ENCODE measurements at regions not wholly inside any gene's neighbourhood (a gene's known extent, or its start where the extent isn't known, plus 50 kb on each side); places are given as distances from the start of the nearest gene placed in this dataset.

DNA sequence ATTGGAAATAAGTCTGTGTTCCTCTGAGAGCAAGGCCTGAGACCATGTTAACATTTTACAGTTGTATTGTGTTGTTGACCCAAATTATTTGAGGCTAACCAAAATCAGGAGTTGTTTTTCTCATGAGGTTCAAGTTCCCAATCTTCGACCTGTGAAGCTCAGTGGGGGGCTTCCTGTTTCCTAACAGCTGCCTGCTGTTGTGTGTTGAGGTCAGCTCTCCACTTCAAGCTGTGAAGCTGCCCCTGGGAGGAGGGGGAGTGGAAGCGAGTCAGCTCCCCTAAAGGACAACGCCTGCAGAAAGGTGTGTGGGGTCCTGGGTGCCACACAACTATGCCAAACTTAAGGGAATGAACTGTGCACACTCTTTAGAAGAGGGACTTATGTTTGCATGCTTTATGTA is 295.5 kb downstream of the IRX1 start:
- DNase-seq: no peak

DNA sequence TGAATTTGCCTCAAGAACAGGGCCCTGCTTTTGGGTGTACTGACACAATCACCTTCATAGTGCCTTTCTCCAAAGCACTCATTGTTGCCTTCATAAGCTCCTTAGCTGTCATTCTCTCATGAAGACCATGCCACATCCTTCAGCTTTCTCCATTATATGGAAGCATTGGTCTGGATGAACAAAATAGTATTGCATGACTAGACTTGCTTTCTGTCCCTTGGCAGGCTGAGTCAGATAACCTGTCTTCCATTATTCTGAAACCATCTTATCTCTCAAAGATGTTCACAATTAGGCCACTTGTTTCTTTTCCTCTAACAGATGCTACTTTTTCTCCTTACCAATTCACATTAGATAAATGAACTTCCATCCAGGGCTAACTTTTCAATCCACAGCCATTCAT is 297.9 kb downstream of the IRX1 start:
- no peak for DNase-seq

DNA sequence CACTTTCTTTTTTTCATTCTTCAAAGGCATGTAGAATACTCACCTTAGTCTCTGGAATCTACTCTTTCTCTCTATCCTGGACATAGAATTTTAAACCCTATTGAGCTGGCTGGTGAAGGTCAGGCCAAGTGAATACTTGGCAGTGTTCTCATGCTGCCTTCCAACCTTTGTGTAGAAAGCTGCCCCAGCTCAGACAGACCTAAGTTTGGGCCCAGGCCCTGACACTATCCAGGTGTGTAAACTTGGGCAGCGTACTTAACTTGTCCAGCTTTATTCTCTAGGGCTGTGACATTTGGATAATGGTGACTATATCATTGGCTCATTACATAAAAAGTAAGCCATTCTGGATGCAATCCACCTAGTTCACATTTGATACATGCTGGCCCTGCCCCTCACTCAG is 298.3 kb downstream of the IRX1 start:
- DNase-seq: no peak

DNA sequence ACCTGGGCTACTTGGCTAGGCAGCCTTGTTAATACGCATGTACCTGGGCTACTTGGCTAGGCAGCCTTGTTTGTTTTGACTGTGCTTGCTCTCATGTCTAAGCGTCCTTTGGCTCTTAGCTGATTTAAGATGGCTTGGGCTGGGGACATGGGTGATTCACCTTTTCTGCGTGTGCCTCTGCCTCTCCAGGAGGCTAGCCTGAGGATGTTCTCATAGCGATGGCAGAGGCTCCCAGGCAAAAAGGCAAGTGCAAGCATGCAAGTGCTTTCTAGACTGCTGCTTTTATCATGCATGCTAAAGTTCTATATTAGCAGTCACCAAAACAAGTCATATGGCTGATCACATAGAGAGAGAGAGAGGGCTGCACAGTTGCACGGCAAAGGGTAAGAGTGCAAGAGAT is 300.5 kb downstream of the IRX1 start:
- no peak for DNase-seq

DNA sequence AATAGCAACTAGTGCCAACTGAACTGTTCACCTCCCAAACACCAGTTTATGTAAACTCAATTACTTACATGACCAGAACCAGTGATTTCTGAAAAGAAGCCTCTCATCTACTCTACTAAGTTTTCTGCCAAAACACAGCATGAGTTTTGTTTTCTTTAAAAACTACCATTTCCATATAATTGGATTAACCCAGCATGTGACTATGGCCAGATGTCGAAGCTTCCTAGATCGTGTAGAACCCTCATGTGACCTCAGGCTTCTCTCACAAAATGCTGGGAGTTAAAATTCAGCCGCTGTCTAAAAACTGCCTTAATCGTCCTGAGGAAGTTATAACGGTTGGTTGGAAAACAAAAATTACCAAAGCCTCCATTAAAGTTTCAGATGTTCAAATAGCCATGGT is 303.5 kb downstream of the IRX1 start:
- DNase-seq: no peak

DNA sequence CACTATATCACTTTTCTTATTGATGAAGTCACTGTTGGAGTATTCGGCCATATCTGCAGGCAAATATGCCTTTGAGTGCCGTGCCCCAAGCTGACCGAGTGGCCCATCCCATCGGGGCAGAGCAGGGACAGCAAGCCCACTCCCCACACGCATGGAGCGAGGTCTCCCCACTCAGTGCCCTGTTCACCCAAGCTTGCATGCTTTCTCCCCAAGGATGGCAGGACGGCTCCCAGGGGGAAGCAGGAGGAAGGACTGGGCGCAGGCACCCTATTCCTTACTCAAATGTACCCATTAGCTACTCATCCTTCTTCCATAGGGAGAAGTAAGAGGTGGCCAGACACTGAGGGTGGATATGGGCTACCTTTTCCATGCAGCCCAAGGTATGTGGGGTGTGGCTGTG is 309.0 kb downstream of the IRX1 start:
- no peak for DNase-seq

DNA sequence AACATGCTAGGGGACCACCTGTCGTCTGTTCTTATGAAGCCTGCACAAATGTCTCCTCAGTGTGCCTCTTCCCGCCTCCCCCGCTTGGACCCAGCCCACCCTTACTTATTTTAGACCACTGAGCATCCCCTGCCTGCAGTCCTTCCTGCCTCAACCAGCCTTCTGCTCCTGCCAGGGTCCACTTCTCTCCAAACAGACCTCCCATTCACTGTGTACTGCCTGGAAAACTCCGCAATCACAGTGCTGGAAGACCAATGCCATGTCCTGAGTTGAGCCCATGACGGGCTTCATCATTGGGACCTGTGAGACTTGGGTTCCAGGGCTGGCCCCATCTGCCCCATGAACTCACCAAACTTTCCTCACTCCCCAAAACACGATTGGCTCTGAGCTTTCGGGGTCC is 309.4 kb downstream of the IRX1 start:
- no peak for DNase-seq

DNA sequence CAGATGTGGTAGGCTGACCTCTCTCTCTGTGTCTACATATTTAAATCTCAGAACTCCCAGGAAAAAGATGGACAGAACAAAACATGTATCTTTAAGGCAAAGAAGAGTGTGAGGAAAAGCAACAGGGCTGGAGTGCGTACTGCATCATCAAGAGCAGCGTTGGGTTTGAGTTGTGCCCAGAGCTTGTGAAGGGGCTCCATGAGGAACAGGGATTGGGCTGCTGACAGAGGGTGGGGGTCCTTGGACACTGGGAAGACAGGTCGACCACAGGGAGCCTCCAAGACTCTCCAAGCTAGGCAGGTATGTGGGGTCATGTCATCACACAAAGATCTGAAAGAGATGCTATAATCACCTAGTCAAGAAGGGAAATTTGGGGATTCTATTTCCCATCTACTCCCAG is 309.9 kb downstream of the IRX1 start:
- DNase-seq: no peak

DNA sequence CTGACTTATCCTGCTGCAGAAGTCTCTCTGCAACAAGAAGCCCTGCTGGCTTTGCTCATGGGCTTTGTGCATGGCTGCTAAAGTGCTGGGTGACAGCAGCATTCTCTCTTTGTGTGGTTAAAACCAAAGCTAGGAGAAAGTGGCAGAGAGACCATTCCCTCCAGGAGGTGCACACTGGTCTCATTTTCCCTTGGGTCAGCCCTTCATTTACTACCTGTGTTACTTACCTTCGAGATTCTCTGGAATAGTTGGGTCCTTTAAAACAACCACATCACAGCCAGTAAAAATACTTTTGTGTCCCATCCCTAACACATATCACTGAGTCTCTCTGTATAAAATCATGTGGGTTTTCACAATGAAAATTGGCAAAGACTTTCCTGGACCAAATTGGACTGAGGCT is 315.5 kb downstream of the IRX1 start:
- DNase-seq: no peak

DNA sequence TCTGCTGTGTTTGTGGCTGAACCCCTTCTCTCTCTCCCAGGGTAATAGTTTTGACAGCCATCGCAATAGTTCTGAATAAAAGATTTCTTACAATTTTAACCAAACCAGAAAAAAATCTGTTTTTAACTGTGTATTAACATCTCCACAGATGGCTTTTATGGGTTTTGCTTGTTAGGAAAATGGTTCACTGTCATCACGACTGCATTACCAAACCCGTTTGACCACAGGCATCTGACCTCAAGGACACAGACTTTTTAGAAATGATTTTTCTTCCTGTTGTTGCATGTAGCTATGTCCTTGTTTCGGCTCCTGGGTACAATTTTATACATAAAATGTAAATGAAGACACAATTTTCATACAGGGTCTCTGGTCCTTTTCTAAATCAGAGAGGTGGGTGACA is 316.1 kb downstream of the IRX1 start:
- no peak for DNase-seq

DNA sequence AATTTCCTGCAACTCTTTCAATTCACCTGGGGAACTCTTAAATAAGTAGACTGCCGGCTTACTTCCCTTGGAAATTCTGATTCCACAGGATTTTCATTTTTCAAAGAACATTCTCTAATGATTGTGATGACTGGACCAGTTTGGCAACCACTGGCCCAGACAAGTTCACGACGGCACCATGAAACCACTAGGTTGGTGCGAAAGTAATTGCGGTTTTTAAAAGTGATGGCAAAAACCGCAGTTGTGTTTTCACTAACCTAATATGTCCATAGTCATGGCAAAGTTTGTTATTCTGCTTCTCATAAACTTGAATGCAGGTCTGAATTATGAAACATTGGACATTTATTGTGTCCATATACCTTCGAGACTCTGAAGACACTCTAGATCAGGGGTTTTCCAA is 317.2 kb downstream of the IRX1 start:
- DNase-seq: no peak

- DNase-seq: no peak
Observed at GRCh38 chr5:3913279-3913678, 317.6 kb downstream of the IRX1 start.

DNA sequence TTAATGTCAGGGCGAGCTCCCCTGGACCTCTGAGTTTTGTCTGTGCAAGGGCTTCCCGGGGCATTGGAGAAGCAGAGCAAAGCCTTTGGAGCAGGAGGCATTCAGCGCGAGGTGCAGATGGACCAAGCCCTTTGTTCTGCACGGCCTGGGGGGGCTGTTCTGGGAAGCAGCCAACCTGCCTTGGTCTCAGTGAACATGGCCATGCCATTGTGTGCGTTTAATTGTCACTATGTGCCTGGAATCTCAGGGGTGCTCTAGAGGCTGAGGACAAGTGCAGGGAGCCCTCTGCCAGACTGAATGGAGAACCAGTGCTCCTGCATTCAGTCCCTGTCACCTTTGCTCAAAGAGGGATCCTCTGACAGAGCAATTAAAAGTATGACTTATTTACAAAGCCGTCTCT is 329.4 kb downstream of the IRX1 start:
- no peak for DNase-seq

DNA sequence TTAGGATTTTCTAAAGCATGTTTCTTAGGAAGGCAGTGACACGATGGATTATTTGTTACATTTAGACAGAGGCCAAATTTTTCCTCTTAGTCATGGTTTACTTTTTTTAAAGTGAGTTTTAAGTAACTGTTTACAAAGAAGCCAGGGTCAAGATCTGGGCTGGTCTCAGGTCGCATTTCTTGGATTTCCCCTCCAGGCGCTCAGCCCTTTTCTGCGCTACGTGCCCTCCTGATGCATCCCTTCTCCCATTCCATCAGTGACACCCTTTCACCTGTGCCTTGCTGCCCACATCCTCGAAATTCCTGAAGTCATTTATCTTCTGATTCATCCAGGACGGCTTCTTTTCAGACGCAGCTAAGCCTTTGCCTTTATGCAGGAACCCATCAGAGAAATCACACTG is 330.3 kb downstream of the IRX1 start:
- no peak for DNase-seq

DNA sequence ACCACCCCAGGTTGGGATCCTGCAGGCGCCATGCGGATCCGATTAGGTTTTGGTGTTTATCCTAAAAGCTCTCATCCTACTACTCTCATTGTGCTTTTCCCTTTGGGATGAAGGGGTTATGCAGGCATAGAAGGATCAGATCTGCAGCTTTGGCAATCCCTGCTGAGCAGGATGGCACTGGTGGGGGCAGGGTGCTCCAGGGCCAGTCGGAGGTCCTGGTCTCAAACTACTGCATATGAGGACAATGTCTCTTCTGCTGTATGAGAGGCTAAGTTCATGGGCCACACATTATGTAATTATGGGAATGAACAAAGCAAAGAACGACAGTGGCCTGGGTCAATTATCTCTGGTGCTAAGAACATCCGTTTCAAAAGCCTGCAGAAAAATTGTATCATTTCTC is 334.2 kb downstream of the IRX1 start:
- no peak for DNase-seq

DNA sequence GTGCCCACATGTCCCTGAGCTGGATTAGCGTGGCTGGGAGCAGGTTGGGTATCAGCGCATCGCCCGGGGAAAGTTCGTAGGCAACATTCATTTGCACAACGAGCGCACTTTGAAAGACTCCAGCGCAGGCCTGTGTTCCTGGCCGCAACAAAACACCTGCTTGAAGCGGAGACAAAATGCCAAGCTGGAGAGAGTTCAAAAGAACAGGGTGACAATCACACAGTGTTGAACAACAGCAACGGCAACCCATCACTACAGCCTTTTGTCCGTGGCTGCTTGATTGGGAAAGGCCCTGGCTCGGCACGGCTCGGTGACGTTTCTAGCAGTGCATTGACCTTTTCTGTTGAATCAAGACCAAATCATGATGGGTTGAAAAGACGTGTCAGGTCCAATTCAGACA is 336.3 kb downstream of the IRX1 start:
- no peak for DNase-seq

DNA sequence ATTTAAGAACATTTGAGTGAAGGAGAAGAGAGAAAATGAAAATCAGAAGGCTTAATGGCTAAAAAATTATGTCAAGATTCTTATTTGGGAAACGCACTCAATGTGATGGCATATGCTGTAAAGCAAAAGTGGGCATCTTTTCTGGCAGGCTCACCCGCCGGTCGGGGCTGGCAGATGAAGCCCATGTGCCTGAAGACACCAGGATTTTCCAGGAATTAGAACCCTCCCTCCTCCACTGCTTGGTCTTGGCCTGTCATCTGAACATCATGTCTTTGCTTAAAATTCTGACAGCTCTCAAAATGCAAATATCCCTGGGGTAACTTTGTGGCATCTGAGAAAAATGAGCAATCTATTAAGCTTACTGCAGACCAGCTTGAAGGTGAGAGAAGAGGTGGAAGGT is 337.9 kb downstream of the IRX1 start:
- no peak for DNase-seq

GRCh38 chr5:3933966-3934365 is 338.3 kb downstream of the IRX1 start:
- no peak for DNase-seq

GRCh38 chr5:3943859-3944258 is 348.2 kb downstream of the IRX1 start:
- no peak for DNase-seq

DNA sequence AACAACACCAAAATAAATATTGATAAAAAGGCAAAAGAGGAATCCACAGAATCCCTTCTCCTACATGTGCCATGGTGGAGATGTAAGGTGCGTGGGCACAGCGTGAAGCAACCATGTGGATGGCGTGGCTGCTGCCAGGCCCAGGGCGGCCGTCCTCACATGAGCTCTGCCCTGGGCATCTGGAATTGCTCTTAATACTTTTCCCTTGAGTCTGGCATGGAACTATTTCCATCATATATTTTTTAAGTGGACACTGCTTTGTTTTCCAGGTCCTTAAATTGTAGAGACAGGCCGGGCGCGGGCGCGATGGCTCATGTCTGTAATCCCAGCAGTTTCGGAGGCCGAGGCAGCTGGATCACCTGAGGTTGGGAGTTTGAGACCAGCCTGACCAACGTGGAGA is 349.3 kb downstream of the IRX1 start:
- DNase-seq: no peak

DNA sequence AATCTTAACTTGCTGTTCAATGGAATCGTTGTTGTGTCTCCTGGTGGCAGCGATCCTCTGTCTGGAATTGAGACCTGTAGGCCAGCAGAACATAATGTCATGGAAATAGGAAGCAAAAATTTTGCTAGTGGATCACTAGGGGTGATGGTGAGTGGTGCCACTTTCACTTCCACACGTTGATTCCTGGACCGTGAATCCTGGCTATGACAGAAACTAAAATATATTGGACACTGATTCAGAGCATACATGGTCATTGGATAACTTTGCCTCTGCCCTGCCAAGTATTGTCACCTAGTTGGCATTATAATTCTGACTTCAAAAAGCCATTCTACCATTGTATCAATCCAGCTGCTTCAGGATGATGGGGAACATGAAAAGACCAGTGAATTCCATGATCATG is 353.2 kb downstream of the IRX1 start:
- DNase-seq: no peak

- DNase-seq: no peak
Observed at GRCh38 chr5:3954199-3954598, 358.6 kb downstream of the IRX1 start.

- DNase-seq: no peak
Observed at GRCh38 chr5:3954633-3955032, 359.0 kb downstream of the IRX1 start.

DNA sequence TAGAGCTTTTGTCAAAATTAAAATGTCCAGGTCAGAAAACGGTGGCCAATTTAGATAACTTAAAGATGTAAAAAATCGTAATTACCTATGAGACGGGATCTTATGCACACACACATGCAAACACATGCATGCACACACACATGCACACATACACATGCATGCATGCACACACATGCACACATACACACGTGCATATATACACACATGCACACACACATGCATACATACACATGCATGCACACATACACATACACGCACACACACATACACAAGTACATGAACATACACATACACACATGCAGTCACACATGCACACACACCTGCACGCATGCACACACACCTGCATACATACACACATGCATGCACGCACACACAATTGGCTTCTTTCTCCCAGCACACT is 362.0 kb downstream of the IRX1 start:
- DNase-seq: no peak

GRCh38 chr5:3958389-3958788 is 362.8 kb downstream of the IRX1 start:
- no peak for DNase-seq

DNA sequence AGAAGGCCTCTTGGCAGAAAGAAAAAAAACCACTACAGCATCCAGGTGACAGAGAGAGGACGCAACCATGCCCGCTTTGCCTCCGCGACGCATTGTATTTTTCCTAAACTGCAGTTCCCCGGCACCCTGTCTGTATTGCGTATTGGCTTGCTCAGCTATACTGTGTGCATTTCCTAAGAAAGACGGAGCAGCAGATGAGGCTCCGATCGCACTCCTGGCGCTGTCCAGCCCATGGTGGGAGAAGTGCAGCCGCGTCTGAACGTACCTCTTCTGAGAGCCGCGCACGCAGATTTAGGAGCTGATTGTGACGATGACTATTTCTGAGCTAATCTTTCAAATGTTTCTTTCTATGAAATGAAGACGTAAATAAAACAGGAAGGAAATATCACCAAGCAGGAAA is 366.5 kb downstream of the IRX1 start:
- DNase-seq: no peak

- DNase-seq: no peak
Observed at GRCh38 chr5:3963652-3964051, 368.0 kb downstream of the IRX1 start.

Data from CD4-positive, alpha-beta T cell treated with Interleukin-21 for 1 hour (primary cell).